Cardiac fibroblast (primary cell): ENCODE measurements at regions not wholly inside any gene's neighbourhood (a gene's known extent, or its start where the extent isn't known, plus 50 kb on each side); places are given as distances from the start of the nearest gene placed in this dataset.

Experiments
- DNase-seq, 2 donors: peaks; one replicate each; pipeline versions ENCODE4 v3.0.0 to v3.0.0-alpha.2; 2010; ENCODE audit warnings: low read depth in 2 of 2
- H3K4me3 ChIP-seq, 2 donors: replicated peaks in 1 of 2; 1 replicate in 1 of 2; 2 replicates in 1 of 2; pipeline ENCODE4 v1.5.1; 2011; ENCODE audit warnings: low read depth in 2 of 2, low read length in 2 of 2, mild to moderate bottlenecking in 2 of 2, moderate library complexity in 1 of 2
- TF ChIP-seq, protein P1 (sequence below): IDR thresholded peaks from one replicate; pipeline ENCODE4 v1.5.1; 2011; ENCODE audit warnings: low read depth, mild to moderate bottlenecking, low read length, inconsistent platforms

DNA sequence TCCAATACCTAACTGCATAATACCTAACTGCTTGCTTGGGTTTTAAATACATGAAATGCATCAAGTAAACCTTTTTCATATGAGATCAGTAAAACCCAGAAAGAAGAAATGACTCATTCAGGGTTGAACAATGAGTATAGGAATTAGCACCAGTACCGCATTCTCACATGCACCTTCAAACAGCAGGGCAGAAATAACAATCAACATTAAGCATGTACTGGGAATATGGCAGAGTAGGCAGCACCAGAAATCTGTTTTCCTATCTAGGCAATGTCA is 850.3 kb upstream of the SORCS1 start:
- TF ChIP-seq, protein P1, sequence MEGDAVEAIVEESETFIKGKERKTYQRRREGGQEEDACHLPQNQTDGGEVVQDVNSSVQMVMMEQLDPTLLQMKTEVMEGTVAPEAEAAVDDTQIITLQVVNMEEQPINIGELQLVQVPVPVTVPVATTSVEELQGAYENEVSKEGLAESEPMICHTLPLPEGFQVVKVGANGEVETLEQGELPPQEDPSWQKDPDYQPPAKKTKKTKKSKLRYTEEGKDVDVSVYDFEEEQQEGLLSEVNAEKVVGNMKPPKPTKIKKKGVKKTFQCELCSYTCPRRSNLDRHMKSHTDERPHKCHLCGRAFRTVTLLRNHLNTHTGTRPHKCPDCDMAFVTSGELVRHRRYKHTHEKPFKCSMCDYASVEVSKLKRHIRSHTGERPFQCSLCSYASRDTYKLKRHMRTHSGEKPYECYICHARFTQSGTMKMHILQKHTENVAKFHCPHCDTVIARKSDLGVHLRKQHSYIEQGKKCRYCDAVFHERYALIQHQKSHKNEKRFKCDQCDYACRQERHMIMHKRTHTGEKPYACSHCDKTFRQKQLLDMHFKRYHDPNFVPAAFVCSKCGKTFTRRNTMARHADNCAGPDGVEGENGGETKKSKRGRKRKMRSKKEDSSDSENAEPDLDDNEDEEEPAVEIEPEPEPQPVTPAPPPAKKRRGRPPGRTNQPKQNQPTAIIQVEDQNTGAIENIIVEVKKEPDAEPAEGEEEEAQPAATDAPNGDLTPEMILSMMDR, result no peak
- H3K4me3 ChIP-seq, result no peak overlapping the region
- DNase-seq, result no peak

- no peak for DNase-seq
- TF ChIP-seq, protein P1, result no peak
- H3K4me3 ChIP-seq, result no peak overlapping the region
These were observed 849.8 kb upstream of the SORCS1 start for GRCh38 chr10:108014145-108014901.

- TF ChIP-seq, protein P1, result no peak
- no peak overlapping the region for H3K4me3 ChIP-seq
- no peak for DNase-seq
These were observed 841.1 kb upstream of the SORCS1 start for GRCh38 chr10:108005627-108006026.

GRCh38 chr10:108003576-108003975 is 839.1 kb upstream of the SORCS1 start:
- TF ChIP-seq, protein P1, result no peak
- no peak overlapping the region for H3K4me3 ChIP-seq
- no peak for DNase-seq

DNA sequence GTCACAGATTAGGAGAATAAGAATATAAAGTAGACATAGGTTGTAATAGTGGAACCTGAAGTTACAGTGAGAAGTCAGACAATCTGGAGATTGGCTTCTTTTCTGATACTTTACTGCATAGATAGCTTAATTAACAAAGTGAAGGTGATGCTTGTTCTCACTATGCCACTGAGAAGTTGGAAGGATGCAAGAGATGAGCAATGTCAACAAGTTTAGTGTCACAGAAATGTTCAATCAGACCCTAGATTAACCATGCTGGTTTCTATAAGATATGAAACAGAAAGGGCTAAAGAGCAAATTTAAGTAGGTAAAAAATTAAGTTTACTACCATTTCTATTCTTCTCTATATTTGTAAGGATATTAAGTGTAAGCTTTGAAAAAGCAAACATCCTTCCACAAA is 838.6 kb upstream of the SORCS1 start:
- TF ChIP-seq, protein P1, result no peak
- H3K4me3 ChIP-seq, result no peak overlapping the region
- no peak for DNase-seq

GRCh38 chr10:108000365-108000764 is 835.9 kb upstream of the SORCS1 start:
- TF ChIP-seq, protein P1, result no peak
- DNase-seq, result no peak

More at GRCh38 chr10:108000365-108000764, 835.9 kb upstream of the SORCS1 start:
- no peak overlapping the region for H3K4me3 ChIP-seq
